Mesothelial cell of epicardium (in vitro differentiated cells): ENCODE measurements at regions not wholly inside any gene's neighbourhood (a gene's known extent, or its start where the extent isn't known, plus 50 kb on each side); places are given as distances from the start of the nearest gene placed in this dataset.

ENCODE experiments used
- DNase-seq, 2 experiments: peaks; one replicate each; pipeline ENCODE4 v3.0.0; 2021; ENCODE audit warnings: low spot score in 2 of 2; ENCODE audit not compliant: unreplicated experiment in 2 of 2
- H3K27ac Mint-ChIP-seq: 2 replicates; pipeline ENCODE4 v1.8.0; 2021; ENCODE audit warnings: mixed read lengths
- H3K27me3 Mint-ChIP-seq: 2 replicates; pipeline ENCODE4 v1.8.0; 2021; ENCODE audit warnings: low read depth, mixed read lengths
- H3K36me3 Mint-ChIP-seq: 2 replicates; pipeline ENCODE4 v1.8.0; 2021; ENCODE audit warnings: mixed read lengths
- H3K4me1 Mint-ChIP-seq: 2 replicates; pipeline ENCODE4 v1.8.0; 2021; ENCODE audit warnings: mixed read lengths
- H3K4me3 Mint-ChIP-seq: 2 replicates; pipeline ENCODE4 v1.8.0; 2021; ENCODE audit warnings: mild to moderate bottlenecking, moderate library complexity, mixed read lengths
- H3K9me3 Mint-ChIP-seq: 2 replicates; pipeline ENCODE4 v1.8.0; 2021; ENCODE audit warnings: mixed read lengths
- CTCF ChIP-seq: fragments of 200-600 bp; sonication (generic); IDR thresholded peaks from one replicate; pipeline ENCODE4 v1.5.0; 2021; ENCODE audit warnings: antibody characterized with exemption; ENCODE audit not compliant: unreplicated experiment

- no peak for TF ChIP-seq CTCF
- Mint-ChIP-seq H3K4me1 (peaks cover 2% of the 10 kb centered on the region), H3K36me3 (no peaks in the 10 kb centered on the region), H3K27me3 (no peaks in the 10 kb centered on the region), H3K27ac (no peak overlapping the region), H3K4me3 (no peak overlapping the region), H3K9me3 (no peaks in the 10 kb centered on the region)
- DNase-seq: no peak
These were observed 1497.3 kb downstream of the STIM2 start for GRCh38 chr4:28357990-28358389.

- Mint-ChIP-seq H3K36me3 (no peaks in the 10 kb centered on the region), H3K4me1 (peaks cover 2% of the 10 kb centered on the region), H3K27me3 (no peaks in the 10 kb centered on the region), H3K27ac (no peak overlapping the region), H3K9me3 (no peaks in the 10 kb centered on the region), H3K4me3 (no peak overlapping the region)
- DNase-seq: no peak
- no peak for TF ChIP-seq CTCF
These were observed 1498.0 kb downstream of the STIM2 start for GRCh38 chr4:28358606-28359005.

- Mint-ChIP-seq H3K4me3 (no peak overlapping the region), H3K27me3 (no peaks in the 10 kb centered on the region), H3K36me3 (no peaks in the 10 kb centered on the region), H3K27ac (no peak overlapping the region), H3K4me1 (no peaks in the 10 kb centered on the region), H3K9me3 (no peaks in the 10 kb centered on the region)
- TF ChIP-seq CTCF: no peak
- no peak for DNase-seq
These were observed 1500.0 kb downstream of the STIM2 start for GRCh38 chr4:28360681-28361080.

- Mint-ChIP-seq H3K27me3 (no peaks in the 10 kb centered on the region), H3K27ac (no peak overlapping the region)
These were observed 1501.5 kb downstream of the STIM2 start for GRCh38 chr4:28362169-28362568.

GRCh38 chr4:28369499-28369898 is 1508.9 kb downstream of the STIM2 start:
- no peaks in the 10 kb centered on the region for H3K4me1 Mint-ChIP-seq
- no peaks in the 10 kb centered on the region for H3K36me3 Mint-ChIP-seq
- no peak for TF ChIP-seq CTCF
- H3K4me3 Mint-ChIP-seq: no peak overlapping the region
- DNase-seq: no peak
- peaks cover 4% of the 10 kb centered on the region for H3K9me3 Mint-ChIP-seq
- no peak overlapping the region for H3K27ac Mint-ChIP-seq
- H3K27me3 Mint-ChIP-seq: no peaks in the 10 kb centered on the region

More at GRCh38 chr4:28362169-28362568, 1501.5 kb downstream of the STIM2 start:
- no peak overlapping the region for H3K4me3 Mint-ChIP-seq
- no peak for DNase-seq
- H3K9me3 Mint-ChIP-seq: no peaks in the 10 kb centered on the region
- no peaks in the 10 kb centered on the region for H3K36me3 Mint-ChIP-seq
- TF ChIP-seq CTCF: no peak
- H3K4me1 Mint-ChIP-seq: no peaks in the 10 kb centered on the region

GRCh38 chr4:28373191-28373590 is 1512.5 kb downstream of the STIM2 start:
- no peak for TF ChIP-seq CTCF
- DNase-seq: no peak
- H3K4me3 Mint-ChIP-seq: no peak overlapping the region
- no peaks in the 10 kb centered on the region for H3K4me1 Mint-ChIP-seq
- no peak overlapping the region for H3K27ac Mint-ChIP-seq
- no peaks in the 10 kb centered on the region for H3K36me3 Mint-ChIP-seq
- no peaks in the 10 kb centered on the region for H3K27me3 Mint-ChIP-seq
- peaks cover 4% of the 10 kb centered on the region for H3K9me3 Mint-ChIP-seq
